CD4-positive, alpha-beta memory T cell (primary cell): ENCODE measurements at regions not wholly inside any gene's neighbourhood (a gene's known extent, or its start where the extent isn't known, plus 50 kb on each side); places are given as distances from the start of the nearest gene placed in this dataset.
"Not testable (repeated sequence)": the region's sequence is repeated elsewhere in the genome, so short reads cannot be mapped to it uniquely, and the experiment has no call there.

ENCODE experiments used
- CTCF ChIA-PET: fragments of 350-600 bp; sonication (Branson Sonifier 250); formaldehyde crosslinking; loops from one replicate; lab custom pipeline; 2021; ENCODE audit warnings: inconsistent platforms; ENCODE audit not compliant: partially characterized antibody; lab: Charles Lee
- POLR2A ChIA-PET: fragments of 350-600 bp; sonication (Branson Sonifier 250); formaldehyde crosslinking; loops from one replicate; lab custom pipeline; 2021; ENCODE audit not compliant: partially characterized antibody; lab: Charles Lee
- DNase-seq, 5 donors: peaks; one replicate each; pipeline versions ENCODE4 v3.0.0 to v3.0.0-alpha.2; 2020 to 2022; ENCODE audit warnings: mixed read lengths in 1 of 5
- H3K27ac ChIP-seq: one replicate; pipeline ENCODE4 v1.7.0; 2013; ENCODE audit warnings: low read depth, low read length
- H3K27me3 ChIP-seq: 2 replicates; pipeline ENCODE4 v1.7.0; 2013; ENCODE audit warnings: mild to moderate bottlenecking, low read length, moderate library complexity; ENCODE audit not compliant: insufficient read depth
- H3K36me3 ChIP-seq: 2 replicates; pipeline ENCODE4 v1.7.0; 2013; ENCODE audit warnings: mild to moderate bottlenecking, low read length, moderate library complexity; ENCODE audit not compliant: insufficient read depth
- H3K4me1 ChIP-seq: 2 replicates; pipeline ENCODE4 v1.7.0; 2013; ENCODE audit warnings: mild to moderate bottlenecking, low read length, moderate library complexity; ENCODE audit not compliant: insufficient read depth
- H3K4me3 ChIP-seq, 2 donors: one replicate each; pipeline ENCODE4 v1.7.0; 2013; ENCODE audit warnings: low read length in 2 of 2, mild to moderate bottlenecking in 1 of 2
- H3K9me3 ChIP-seq, 2 donors: one replicate each; pipeline ENCODE4 v1.7.0; 2013; ENCODE audit warnings: low read length in 2 of 2, control low read depth in 1 of 2; ENCODE audit not compliant: control insufficient read depth in 1 of 2
- H3K27ac Mint-ChIP-seq, 7 donors: one replicate each; pipeline ENCODE4 v1.8.0; 2020 to 2021; ENCODE audit warnings: mixed read lengths in 7 of 7, mild to moderate bottlenecking in 6 of 7, inconsistent platforms in 3 of 7, moderate library complexity in 3 of 7
- H3K27me3 Mint-ChIP-seq, 2 donors: one replicate each; pipeline ENCODE4 v1.8.0; 2020 to 2021; ENCODE audit warnings: mixed read lengths in 2 of 2
- H3K36me3 Mint-ChIP-seq, 2 donors: one replicate each; pipeline ENCODE4 v1.8.0; 2020 to 2021; ENCODE audit warnings: mixed read lengths in 2 of 2, inconsistent platforms in 1 of 2, mild to moderate bottlenecking in 1 of 2
- H3K4me1 Mint-ChIP-seq, 4 donors: one replicate each; pipeline ENCODE4 v1.8.0; 2020 to 2021; ENCODE audit warnings: mixed read lengths in 4 of 4, mild to moderate bottlenecking in 1 of 4
- H3K4me3 Mint-ChIP-seq, 8 donors: one replicate each; pipeline ENCODE4 v1.8.0; 2020 to 2021; ENCODE audit warnings: mixed read lengths in 8 of 8, mild to moderate bottlenecking in 7 of 8, moderate library complexity in 6 of 8, inconsistent platforms in 3 of 8
- H3K9me3 Mint-ChIP-seq, 8 donors: one replicate each; pipeline ENCODE4 v1.8.0; 2020 to 2021; ENCODE audit warnings: mixed read lengths in 8 of 8, mild to moderate bottlenecking in 5 of 8, inconsistent platforms in 3 of 8, moderate library complexity in 1 of 8
- intact Hi-C: fragments of 100-400 bp; cut with micrococcal nuclease; formaldehyde crosslinking; loops from one replicate; pipeline ENCODE4 v1.15.1; 2023

DNA sequence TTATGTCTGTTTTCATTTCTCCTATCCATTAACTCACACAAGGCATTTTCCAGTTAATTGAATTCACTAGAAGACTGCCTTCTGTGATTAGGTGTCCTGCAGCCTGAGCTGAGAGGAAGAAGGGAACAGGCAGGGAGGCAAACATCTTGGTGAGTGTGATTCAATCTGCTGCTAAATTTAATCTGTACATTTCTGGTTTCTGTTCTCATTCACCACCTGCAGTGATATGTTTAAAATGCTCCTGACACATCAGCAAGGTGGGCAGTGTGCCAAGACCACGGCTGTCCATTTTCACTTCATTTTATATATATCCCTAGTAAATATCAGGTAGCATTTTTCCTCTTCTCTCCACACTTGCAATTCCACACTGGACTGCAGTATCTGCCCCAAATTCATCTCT, 416.5 kb downstream of the TMEM135 start:
- DNase-seq: no peak
- H3K36me3 ChIP-seq: no peaks in the 10 kb centered on the region
- H3K4me1 ChIP-seq: no peaks in the 10 kb centered on the region
- Mint-ChIP-seq H3K36me3 (no peaks in the 10 kb centered on the region), H3K27me3 (no peaks in the 10 kb centered on the region), H3K4me1 (no peaks in the 10 kb centered on the region), H3K27ac (no peak overlapping the region), H3K4me3 (no peak overlapping the region), H3K9me3 (peaks cover 0 to 7% (median 0%) of the 10 kb centered on the region in 8 donors)
- H3K27ac ChIP-seq: no peak overlapping the region
- H3K27me3 ChIP-seq: no peaks in the 10 kb centered on the region
- H3K9me3 ChIP-seq: no peaks in the 10 kb centered on the region
- POLR2A ChIA-PET: no interaction called here
- intact Hi-C loops: no loop called here
- no peak overlapping the region for H3K4me3 ChIP-seq
- CTCF ChIA-PET: no interaction called here

DNA sequence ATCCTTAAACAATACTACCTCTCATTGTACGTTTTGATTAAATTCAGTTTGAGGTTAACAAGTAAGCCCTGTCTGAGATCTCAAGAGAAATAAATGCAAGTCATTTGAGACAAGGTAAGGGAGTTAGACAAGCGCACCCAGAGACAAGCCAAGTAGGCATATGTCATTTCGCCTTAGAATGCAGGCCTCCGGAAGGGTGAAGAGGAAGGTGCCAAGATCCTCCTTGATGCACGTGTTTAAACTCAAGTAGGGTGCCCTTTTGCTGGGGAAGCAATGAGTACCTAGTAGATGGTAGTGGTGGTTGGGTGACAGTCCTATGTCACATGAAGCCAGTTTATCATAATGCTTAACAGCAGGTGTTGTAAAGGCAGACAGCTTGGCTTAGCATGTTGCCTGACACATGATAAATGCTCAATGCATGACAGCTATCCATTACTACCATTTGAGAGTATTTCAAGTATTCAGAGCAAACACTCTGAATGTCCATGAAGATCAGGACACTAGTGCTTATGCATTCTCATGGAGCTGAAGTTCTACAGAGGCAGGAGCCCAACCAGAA, 415.9 kb downstream of the TMEM135 start:
- Histone ChIP-seq H3K36me3 (no peaks in the 10 kb centered on the region), H3K4me3 (no peak overlapping the region), H3K4me1 (no peaks in the 10 kb centered on the region), H3K27ac (no peak overlapping the region), H3K9me3 (no peaks in the 10 kb centered on the region), H3K27me3 (no peaks in the 10 kb centered on the region)
- ChIA-PET CTCF (no interaction called here), POLR2A (no interaction called here)
- H3K27ac Mint-ChIP-seq: no peak overlapping the region
- no peaks in the 10 kb centered on the region for H3K27me3 Mint-ChIP-seq
- no peak for DNase-seq
- no peaks in the 10 kb centered on the region for H3K4me1 Mint-ChIP-seq
- H3K4me3 Mint-ChIP-seq: no peak overlapping the region
- intact Hi-C loops: no loop called here
- H3K36me3 Mint-ChIP-seq: no peaks in the 10 kb centered on the region
- H3K9me3 Mint-ChIP-seq: peaks cover 0 to 7% (median 0%) of the 10 kb centered on the region in 8 donors

DNA sequence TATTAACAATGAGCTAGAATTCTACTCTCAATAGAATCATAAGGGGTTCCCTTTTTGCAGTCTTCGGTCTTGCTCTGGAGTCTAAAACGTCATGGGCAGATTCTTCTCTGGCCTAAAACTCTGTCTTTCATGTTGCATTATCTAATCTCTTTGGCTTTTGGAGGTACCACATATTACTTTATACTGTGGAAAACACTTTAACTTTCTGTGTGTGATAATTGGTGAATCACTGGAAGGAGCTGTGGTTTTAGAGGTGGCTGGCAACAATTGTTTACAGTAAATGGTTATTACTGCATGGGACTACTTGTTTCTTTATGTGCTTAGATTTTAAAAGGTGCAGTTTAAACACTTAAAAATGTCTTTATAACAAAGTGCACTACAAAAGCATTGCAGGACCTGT, 414.3 kb downstream of the TMEM135 start:
- H3K27ac ChIP-seq, POLR2A ChIA-PET, H3K27ac Mint-ChIP-seq, H3K4me3 Mint-ChIP-seq, H3K4me1 Mint-ChIP-seq, H3K27me3 Mint-ChIP-seq, H3K4me3 ChIP-seq, H3K36me3 ChIP-seq, DNase-seq, H3K9me3 Mint-ChIP-seq, H3K27me3 ChIP-seq, intact Hi-C loops, H3K36me3 Mint-ChIP-seq, H3K9me3 ChIP-seq, H3K4me1 ChIP-seq: not testable (repeated sequence)
- CTCF ChIA-PET: interaction anchor here (1.7 kb wide), 1 partner anchor 18 kb away, joined by 4 read pairs; no protein-coding TSS in a partner anchor

DNA sequence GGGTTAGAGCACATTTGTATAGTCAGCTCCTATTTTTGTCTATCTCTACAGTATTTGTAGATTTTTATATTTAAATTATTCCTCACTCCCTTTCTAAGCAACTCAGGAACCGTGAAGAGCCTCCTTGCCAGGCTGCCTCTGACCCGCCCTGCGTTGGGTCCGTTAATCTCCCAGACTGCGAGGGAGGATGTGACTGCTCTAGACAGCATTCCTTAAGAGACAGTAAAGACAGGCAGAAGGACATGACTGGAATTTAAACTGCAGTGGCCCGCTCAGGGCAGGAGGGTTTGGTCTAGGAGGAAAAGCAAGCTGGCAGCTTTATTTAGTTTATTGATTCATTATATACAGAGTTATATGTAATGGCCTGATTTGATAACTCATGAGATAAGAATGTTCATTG, 413.7 kb downstream of the TMEM135 start:
- Histone ChIP-seq H3K36me3 (no peaks in the 10 kb centered on the region), H3K4me3 (no peak overlapping the region), H3K9me3 (no peaks in the 10 kb centered on the region), H3K4me1 (no peaks in the 10 kb centered on the region), H3K27me3 (no peaks in the 10 kb centered on the region), H3K27ac (no peak overlapping the region)
- CTCF ChIA-PET: interaction anchor here (1.7 kb wide), 1 partner anchor 17 kb away, joined by 4 read pairs; no protein-coding TSS in a partner anchor
- H3K9me3 Mint-ChIP-seq: peaks cover 0 to 2% (median 0%) of the 10 kb centered on the region in 8 donors
- no peaks in the 10 kb centered on the region for H3K36me3 Mint-ChIP-seq
- H3K27ac Mint-ChIP-seq: no peak overlapping the region
- intact Hi-C loops: no loop called here
- no peak overlapping the region for H3K4me3 Mint-ChIP-seq
- no peak for DNase-seq
- POLR2A ChIA-PET: no interaction called here
- H3K4me1 Mint-ChIP-seq: no peaks in the 10 kb centered on the region
- peaks cover 0 to 2% of the 10 kb centered on the region in 2 donors for H3K27me3 Mint-ChIP-seq

DNA sequence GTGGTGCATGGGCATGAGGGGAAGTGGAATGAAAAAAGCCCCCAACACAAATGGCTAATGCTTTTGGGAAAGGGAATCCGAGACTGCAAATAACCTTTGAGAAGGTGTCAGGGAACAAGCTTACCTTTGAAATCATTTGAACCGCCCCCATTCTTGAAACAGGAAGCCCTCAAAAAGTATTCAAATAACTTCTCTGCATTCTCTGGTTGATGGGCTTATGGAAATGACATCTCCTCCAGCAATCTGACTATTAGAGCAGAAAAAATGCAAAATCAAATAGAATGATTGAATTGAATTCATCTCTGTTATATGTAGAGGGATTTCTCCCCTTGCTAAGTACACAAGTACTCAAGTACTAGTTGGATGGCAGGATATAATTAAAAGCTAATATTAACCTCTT, 409.9 kb downstream of the TMEM135 start:
- CTCF ChIA-PET: no interaction called here
- H3K27me3 ChIP-seq: no peaks in the 10 kb centered on the region

DNA sequence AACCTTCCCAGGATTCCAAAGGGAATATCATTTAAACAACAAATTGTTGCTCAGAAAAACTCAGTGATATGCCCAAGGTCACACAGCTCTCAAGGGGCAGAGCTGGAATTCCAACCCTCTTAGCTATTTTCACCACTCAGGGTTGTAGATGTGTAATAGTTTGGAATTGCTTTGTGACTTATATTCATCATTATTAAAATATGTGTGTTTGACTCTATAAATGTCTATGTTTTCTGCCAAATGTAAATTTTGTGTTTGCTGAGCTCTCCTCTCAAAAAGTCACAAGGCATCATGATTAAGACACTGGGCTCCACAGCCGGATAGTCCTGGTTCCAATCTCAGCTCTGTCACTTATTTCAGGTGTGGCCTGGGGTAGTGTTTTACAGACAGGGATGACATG, 407.3 kb downstream of the TMEM135 start:
- H3K4me3 Mint-ChIP-seq: no peak overlapping the region
- no peaks in the 10 kb centered on the region for H3K36me3 Mint-ChIP-seq

More for the DNA sequence above, 409.9 kb downstream of the TMEM135 start:
- intact Hi-C loops: no loop called here
- no peaks in the 10 kb centered on the region for H3K4me1 Mint-ChIP-seq
- DNase-seq: no peak
- no peaks in the 10 kb centered on the region for H3K9me3 ChIP-seq
- H3K36me3 ChIP-seq: no peaks in the 10 kb centered on the region
- no peak overlapping the region for H3K27ac ChIP-seq
- H3K36me3 Mint-ChIP-seq: no peaks in the 10 kb centered on the region
- no peak overlapping the region for H3K4me3 ChIP-seq
- peaks cover 0 to 9% of the 10 kb centered on the region in 2 donors for H3K27me3 Mint-ChIP-seq
- POLR2A ChIA-PET: no interaction called here
- H3K9me3 Mint-ChIP-seq: no peaks in the 10 kb centered on the region
- H3K4me1 ChIP-seq: no peaks in the 10 kb centered on the region
- no peak overlapping the region for H3K4me3 Mint-ChIP-seq
- no peak overlapping the region for H3K27ac Mint-ChIP-seq

DNA sequence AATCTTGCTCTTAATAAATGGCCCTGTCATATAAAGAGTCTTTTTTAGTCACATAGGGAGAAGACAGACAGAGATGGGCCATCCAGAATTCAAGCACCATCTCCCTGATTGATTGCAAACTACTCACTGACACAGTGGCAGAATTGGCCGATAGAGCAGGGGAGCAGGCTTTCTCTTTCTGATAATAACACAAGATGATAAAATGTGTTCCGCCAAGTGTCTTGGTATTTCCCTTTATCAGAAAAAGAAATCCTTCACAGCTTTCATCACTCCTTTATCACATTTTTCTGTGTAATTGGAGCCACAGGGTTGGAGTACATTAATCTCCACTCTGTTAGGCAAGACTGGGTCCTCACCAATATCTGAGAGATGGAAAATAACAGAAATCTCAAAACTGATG, 406.0 kb downstream of the TMEM135 start:
- ChIA-PET CTCF (interaction anchor here (1.2 kb wide), 1 partner anchor 19 kb away, joined by 3 read pairs; no protein-coding TSS in a partner anchor), POLR2A (no interaction called here)
- Mint-ChIP-seq H3K36me3 (no peaks in the 10 kb centered on the region), H3K4me1 (no peaks in the 10 kb centered on the region), H3K9me3 (no peaks in the 10 kb centered on the region), H3K27me3 (peaks cover 3 to 11% of the 10 kb centered on the region in 2 donors), H3K27ac (no peak overlapping the region), H3K4me3 (no peak overlapping the region)
- Histone ChIP-seq H3K4me1 (no peaks in the 10 kb centered on the region), H3K9me3 (no peaks in the 10 kb centered on the region), H3K27me3 (no peaks in the 10 kb centered on the region), H3K27ac (no peak overlapping the region), H3K4me3 (no peak overlapping the region), H3K36me3 (no peaks in the 10 kb centered on the region)
- intact Hi-C loops: no loop called here
- no peak for DNase-seq

More for the DNA sequence above, 407.3 kb downstream of the TMEM135 start:
- Mint-ChIP-seq H3K27ac (no peak overlapping the region), H3K27me3 (peaks cover 3 to 11% of the 10 kb centered on the region in 2 donors), H3K9me3 (no peaks in the 10 kb centered on the region), H3K4me1 (no peaks in the 10 kb centered on the region)
- no peaks in the 10 kb centered on the region for H3K4me1 ChIP-seq
- no peak for DNase-seq
- CTCF ChIA-PET: no interaction called here
- no peaks in the 10 kb centered on the region for H3K9me3 ChIP-seq
- H3K36me3 ChIP-seq: no peaks in the 10 kb centered on the region
- POLR2A ChIA-PET: no interaction called here
- H3K4me3 ChIP-seq: no peak overlapping the region
- no peak overlapping the region for H3K27ac ChIP-seq
- intact Hi-C loops: no loop called here
- H3K27me3 ChIP-seq: no peaks in the 10 kb centered on the region
